Neuronal stem cell (in vitro differentiated cells): ENCODE measurements at regions not wholly inside any gene's neighbourhood (a gene's known extent, or its start where the extent isn't known, plus 50 kb on each side); places are given as distances from the start of the nearest gene placed in this dataset.
A peak's percentile ranks its signal among the peaks of the same experiment; 100 is the strongest.

Source experiments
- DNase-seq: peaks from one replicate; pipeline ENCODE4 v3.0.0-alpha.2; 2013; ENCODE audit warnings: low spot score
- H2AFZ ChIP-seq: one replicate; pipeline ENCODE4 v1.6.1; 2013; ENCODE audit warnings: mild to moderate bottlenecking, low read length, inconsistent platforms
- H2AK5ac ChIP-seq: 2 replicates; pipeline ENCODE4 v1.6.1; 2013; ENCODE audit warnings: low read depth, mild to moderate bottlenecking, inconsistent platforms, low read length, moderate library complexity, mixed read lengths
- H2BK120ac ChIP-seq: 2 replicates; pipeline ENCODE4 v1.6.1; 2013; ENCODE audit warnings: low read depth, mild to moderate bottlenecking, inconsistent platforms, low read length, moderate library complexity, mixed read lengths
- H2BK12ac ChIP-seq: one replicate; pipeline ENCODE4 v1.6.1; 2013; ENCODE audit warnings: low read length, inconsistent platforms
- H2BK15ac ChIP-seq: 2 replicates; pipeline ENCODE4 v1.6.1; 2013; ENCODE audit warnings: mild to moderate bottlenecking, low read length, inconsistent platforms, mixed read lengths
- H2BK5ac ChIP-seq: one replicate; pipeline ENCODE4 v1.6.1; 2013; ENCODE audit warnings: inconsistent platforms, mild to moderate bottlenecking, low read length, moderate library complexity
- H3K14ac ChIP-seq: one replicate; pipeline ENCODE4 v1.6.1; 2013; ENCODE audit warnings: low read length, inconsistent platforms
- H3K18ac ChIP-seq: 2 replicates; pipeline ENCODE4 v1.6.1; 2013; ENCODE audit warnings: low read length, inconsistent platforms
- H3K23ac ChIP-seq: 2 replicates; pipeline ENCODE4 v1.6.1; 2013; ENCODE audit warnings: low read depth, mild to moderate bottlenecking, mixed read lengths, low read length, inconsistent platforms; ENCODE audit not compliant: poor library complexity
- H3K27ac ChIP-seq: replicated peaks from 3 replicates; pipeline ENCODE4 v1.5.1; 2013; ENCODE audit warnings: low read length, inconsistent platforms
- H3K27me3 ChIP-seq, 3 experiments: 2 replicates each; pipeline ENCODE4 v1.6.1; 2013; ENCODE audit warnings: low read length in 3 of 3, mild to moderate bottlenecking in 2 of 3, inconsistent platforms in 1 of 3, low read depth in 1 of 3, mixed read lengths in 1 of 3, moderate library complexity in 1 of 3; ENCODE audit not compliant: control insufficient read depth in 3 of 3, insufficient read depth in 3 of 3
- H3K36me3 ChIP-seq, 2 donors: replicated peaks in 1 of 2; 2 replicates each; pipeline ENCODE4 v1.6.1; 2013; ENCODE audit warnings: low read length in 2 of 2; ENCODE audit not compliant: control insufficient read depth in 2 of 2, insufficient read depth in 2 of 2
- H3K4ac ChIP-seq: 2 replicates; pipeline ENCODE4 v1.6.1; 2013; ENCODE audit warnings: inconsistent platforms, mild to moderate bottlenecking, low read length, moderate library complexity
- H3K4me1 ChIP-seq, 2 donors: 1 replicate in 1 of 2; 2 replicates in 1 of 2; pipeline ENCODE4 v1.6.1; 2013; ENCODE audit warnings: low read length in 2 of 2, low read depth in 1 of 2; ENCODE audit not compliant: control insufficient read depth in 2 of 2, insufficient read depth in 1 of 2
- H3K4me2 ChIP-seq: one replicate; pipeline ENCODE4 v1.6.1; 2013; ENCODE audit warnings: mild to moderate bottlenecking, low read length, inconsistent platforms; ENCODE audit not compliant: insufficient read depth, poor library complexity, severe bottlenecking
- H3K4me3 ChIP-seq, 2 donors: 2 replicates each; pipeline ENCODE4 v1.5.1; 2013; ENCODE audit warnings: low read length in 2 of 2, mild to moderate bottlenecking in 2 of 2, inconsistent platforms in 1 of 2, moderate library complexity in 1 of 2
- H3K79me1 ChIP-seq: one replicate; pipeline ENCODE4 v1.6.1; 2013; ENCODE audit warnings: low read depth, mild to moderate bottlenecking, inconsistent platforms, low read length, moderate library complexity
- H3K9ac ChIP-seq: one replicate; pipeline ENCODE4 v1.6.1; 2013; ENCODE audit warnings: mild to moderate bottlenecking, low read depth, low read length, inconsistent platforms; ENCODE audit not compliant: poor library complexity
- H3K9me3 ChIP-seq, 2 donors: replicated peaks in 1 of 2; 2 replicates each; pipeline versions ENCODE3 to v1.6.1; 2013; ENCODE audit warnings: low read length in 2 of 2, mild to moderate bottlenecking in 2 of 2, inconsistent platforms in 1 of 2, low read depth in 1 of 2, mixed read lengths in 1 of 2, moderate library complexity in 1 of 2; ENCODE audit not compliant: control insufficient read depth in 2 of 2, insufficient read depth in 1 of 2
- H4K8ac ChIP-seq: one replicate; pipeline ENCODE4 v1.6.1; 2013; ENCODE audit warnings: low read depth, mild to moderate bottlenecking, inconsistent platforms, low read length, moderate library complexity
- H4K91ac ChIP-seq: one replicate; pipeline ENCODE4 v1.6.1; 2013; ENCODE audit warnings: low read length, low read depth, mild to moderate bottlenecking, inconsistent platforms; ENCODE audit not compliant: poor library complexity
- WGBS, 2 donors: extraction: QIAGEN DNeasy Blood & Tissue Kit; methylation state at CpG; one replicate each; pipeline ENCODE4 v1.1.7; 2013; ENCODE audit warnings: missing lambda C conversion rate in 2 of 2, mixed read lengths in 1 of 2; ENCODE audit not compliant: insufficient read length in 2 of 2, insufficient replicate concordance in 1 of 2; ENCODE audit errors: extremely low coverage in 2 of 2; 5-methylcytosine and 5-hydroxymethylcytosine counted together

DNA sequence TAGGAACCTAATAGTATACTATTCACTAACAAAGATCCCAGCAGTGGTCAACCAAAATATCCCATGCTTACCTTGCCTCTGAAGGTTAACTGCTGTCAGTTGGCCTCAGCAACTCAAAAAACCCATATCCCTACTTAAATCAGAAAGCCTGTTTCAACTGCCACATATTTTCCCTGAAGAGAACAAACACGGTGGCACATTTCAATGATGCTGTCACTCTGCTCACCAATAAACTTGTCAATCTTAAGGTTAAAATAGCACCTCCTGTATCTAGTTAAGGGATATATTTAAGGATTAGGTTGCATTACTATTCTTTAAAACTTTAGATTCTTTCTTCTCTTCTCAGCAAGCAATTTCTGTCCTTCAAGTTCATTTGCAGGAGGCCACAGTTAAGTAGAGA, 986.9 kb downstream of the CDH18 start:
- no peak overlapping the region for H3K27ac ChIP-seq
- WGBS, 2 donors, result no CpG with 5 or more reads among the region's 1 CpG
- H3K9me3 ChIP-seq, result no peaks in the 10 kb centered on the region
- no peak overlapping the region for H3K9ac ChIP-seq
- no peak overlapping the region for H2BK12ac ChIP-seq
- no peak overlapping the region for H3K4ac ChIP-seq
- no peaks in the 10 kb centered on the region for H3K36me3 ChIP-seq
- H3K23ac ChIP-seq, result no peak overlapping the region
- no peak overlapping the region for H4K91ac ChIP-seq
- no peak overlapping the region for H2AK5ac ChIP-seq
- H3K4me1 ChIP-seq, result no peaks in the 10 kb centered on the region
- H2BK120ac ChIP-seq, result no peak overlapping the region
- no peak for DNase-seq
- H2BK15ac ChIP-seq, result no peak overlapping the region
- H4K8ac ChIP-seq, result no peak overlapping the region
- no peak overlapping the region for H3K4me2 ChIP-seq
- no peak overlapping the region for H3K18ac ChIP-seq
- no peak overlapping the region for H3K14ac ChIP-seq
- H3K79me1 ChIP-seq, result no peaks in the 10 kb centered on the region
- no peak overlapping the region for H3K4me3 ChIP-seq
- H2BK5ac ChIP-seq, result no peak overlapping the region
- peaks cover 0 to 14% (median 0%) of the 10 kb centered on the region in 3 experiments for H3K27me3 ChIP-seq
- H2AFZ ChIP-seq, result no peak overlapping the region

DNA sequence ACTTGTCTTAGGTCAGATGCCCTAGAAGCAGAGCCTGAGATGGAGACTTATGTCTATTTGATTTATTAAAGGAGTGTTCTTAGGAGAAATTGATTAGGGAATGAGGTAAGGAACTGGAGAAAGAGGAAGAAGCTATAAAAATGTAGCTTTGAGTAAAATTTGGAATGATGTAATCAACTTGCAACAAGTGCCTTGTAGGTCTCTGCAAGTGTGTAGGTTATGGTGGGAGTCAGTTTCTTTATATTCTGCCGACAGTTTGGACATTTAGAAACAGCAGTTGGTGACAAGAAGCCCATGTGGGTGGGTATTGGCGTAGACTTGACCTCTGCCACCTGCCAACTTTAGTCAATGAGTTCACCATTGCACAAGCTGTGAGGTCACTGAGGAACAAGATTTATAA, 986.5 kb downstream of the CDH18 start:
- Histone ChIP-seq H3K4me2 (no peak overlapping the region), H3K4ac (no peak overlapping the region), H3K9me3 (no peaks in the 10 kb centered on the region), H3K9ac (no peak overlapping the region), H3K36me3 (no peaks in the 10 kb centered on the region), H3K27ac (no peak overlapping the region), H2AK5ac (no peak overlapping the region), H3K23ac (no peak overlapping the region), H3K27me3 (peaks cover 0 to 14% (median 0%) of the 10 kb centered on the region in 3 experiments), H3K4me3 (no peak overlapping the region), H2AFZ (no peak overlapping the region), H2BK5ac (no peak overlapping the region), H2BK15ac (no peak overlapping the region), H4K8ac (no peak overlapping the region), H3K4me1 (no peaks in the 10 kb centered on the region), H3K79me1 (no peaks in the 10 kb centered on the region), H2BK12ac (no peak overlapping the region), H2BK120ac (no peak overlapping the region), H3K14ac (no peak overlapping the region), H4K91ac (no peak overlapping the region), H3K18ac (no peak overlapping the region)
- no peak for DNase-seq
- WGBS, 2 donors, result no CpG with 5 or more reads among the region's 2 CpGs

DNA sequence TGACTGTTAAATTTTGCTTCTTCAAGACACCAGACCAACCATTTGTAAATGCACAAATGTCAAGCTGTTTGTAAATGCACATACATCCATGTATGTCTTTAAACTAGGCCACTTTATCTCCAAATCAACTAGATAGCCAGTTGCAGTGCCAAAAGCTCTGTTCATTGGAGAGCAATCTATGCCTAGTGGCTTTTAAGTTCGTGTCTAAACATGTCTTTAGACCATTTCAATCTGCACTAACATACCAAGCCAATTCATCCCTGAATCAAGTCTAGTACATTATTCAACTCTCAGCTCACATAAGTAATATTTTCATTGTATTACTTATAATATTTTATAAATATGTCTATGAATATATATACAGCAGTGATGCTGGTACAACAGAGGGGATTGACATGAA, 985.9 kb downstream of the CDH18 start:
- Histone ChIP-seq H3K27me3 (peaks cover 0 to 14% (median 0%) of the 10 kb centered on the region in 3 experiments), H3K4me2 (no peak overlapping the region), H3K18ac (no peak overlapping the region), H2AK5ac (no peak overlapping the region), H3K14ac (no peak overlapping the region), H3K9ac (no peak overlapping the region), H3K4me3 (no peak overlapping the region), H3K27ac (no peak overlapping the region), H2BK15ac (no peak overlapping the region), H3K9me3 (no peaks in the 10 kb centered on the region), H3K36me3 (no peaks in the 10 kb centered on the region), H2AFZ (no peak overlapping the region), H4K91ac (no peak overlapping the region), H2BK120ac (no peak overlapping the region), H2BK5ac (no peak overlapping the region), H4K8ac (no peak overlapping the region), H3K4me1 (no peaks in the 10 kb centered on the region), H3K23ac (no peak overlapping the region), H2BK12ac (no peak overlapping the region), H3K79me1 (no peaks in the 10 kb centered on the region), H3K4ac (no peak overlapping the region)
- DNase-seq, result no peak
- WGBS, 2 donors, result no CpG with 5 or more reads among the region's 1 CpG

DNA sequence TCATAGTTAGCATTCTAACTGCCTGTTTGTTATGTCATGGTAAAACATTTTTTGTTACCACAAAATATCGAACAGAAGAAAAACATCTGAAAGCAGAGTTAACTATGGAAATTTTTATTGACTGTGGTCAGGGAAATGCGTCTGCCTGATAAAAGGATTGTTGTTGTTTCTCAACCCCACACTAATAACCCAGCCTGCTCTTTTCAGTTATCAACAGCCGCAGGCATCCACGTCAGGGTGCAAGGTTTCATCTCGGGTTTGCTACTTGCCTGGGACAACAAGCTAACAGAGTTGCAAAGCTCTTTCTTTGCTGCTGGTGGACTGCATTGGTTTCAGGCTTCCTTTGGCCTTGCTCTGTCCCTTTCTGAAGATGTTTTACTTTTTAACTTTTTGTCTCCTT, 969.2 kb downstream of the CDH18 start:
- no peak overlapping the region for H2BK120ac ChIP-seq
- no peak overlapping the region for H3K4me2 ChIP-seq
- H3K27me3 ChIP-seq, result no peaks in the 10 kb centered on the region
- H3K9me3 ChIP-seq, result no peaks in the 10 kb centered on the region
- H2BK15ac ChIP-seq, result no peak overlapping the region
- peak overlapping the region; percentile 49 for H2AFZ ChIP-seq
- no peak overlapping the region for H2BK5ac ChIP-seq
- H4K91ac ChIP-seq, result no peak overlapping the region
- H3K79me1 ChIP-seq, result no peaks in the 10 kb centered on the region
- WGBS, 2 donors, result no CpG with 5 or more reads among the region's 5 CpGs
- no peak overlapping the region for H3K9ac ChIP-seq
- DNase-seq, result no peak
- no peak overlapping the region for H4K8ac ChIP-seq
- no peak overlapping the region for H3K18ac ChIP-seq
- H3K4ac ChIP-seq, result no peak overlapping the region
- H3K14ac ChIP-seq, result no peak overlapping the region
- peak overlapping the region; percentile 9 for H3K27ac ChIP-seq
- H3K4me3 ChIP-seq, result no peak overlapping the region
- no peak overlapping the region for H3K23ac ChIP-seq
- H3K4me1 ChIP-seq, result peaks cover 0 to 2% of the 10 kb centered on the region in 2 donors
- no peaks in the 10 kb centered on the region for H3K36me3 ChIP-seq
- no peak overlapping the region for H2AK5ac ChIP-seq
- no peak overlapping the region for H2BK12ac ChIP-seq
